GM23338 (cell line): ENCODE measurements at regions not wholly inside any gene's neighbourhood (a gene's known extent, or its start where the extent isn't known, plus 50 kb on each side); places are given as distances from the start of the nearest gene placed in this dataset.

Experiments used
- ATAC-seq: fragments of 200-7000 bp; cut with Tn5 transposase; 3 replicates; pipeline ENCODE4 v1.9.1; 2020
- DNase-seq: peaks from one replicate; pipeline ENCODE4 v3.0.0-alpha.2; 2015; ENCODE audit warnings: low spot score
- H2AFZ ChIP-seq: fragments of 200-600 bp; sonication (generic); 2 replicates; pipeline ENCODE4 v1.8.0; 2016; ENCODE audit warnings: antibody characterized with exemption, mild to moderate bottlenecking, moderate library complexity
- H3F3A ChIP-seq: fragments of 200-600 bp; sonication (generic); replicated peaks from 2 replicates; pipeline ENCODE4 v1.8.0; 2017; ENCODE audit warnings: antibody characterized with exemption, mixed run types, low read depth
- H3K27ac ChIP-seq: fragments of 200-600 bp; sonication (generic); 2 replicates; pipeline ENCODE4 v1.6.1; 2016; ENCODE audit warnings: low read depth
- H3K27me3 ChIP-seq: fragments of 200-600 bp; sonication (generic); 2 replicates; pipeline ENCODE4 v1.8.0; 2016; ENCODE audit warnings: mild to moderate bottlenecking, mixed run types, moderate library complexity; ENCODE audit not compliant: insufficient read depth
- H3K36me3 ChIP-seq: fragments of 200-600 bp; sonication (generic); 2 replicates; pipeline ENCODE4 v1.8.0; 2016; ENCODE audit warnings: mild to moderate bottlenecking; ENCODE audit not compliant: insufficient read depth
- H3K4me1 ChIP-seq: fragments of 200-600 bp; sonication (generic); 2 replicates; pipeline ENCODE4 v1.8.0; 2016; ENCODE audit warnings: mild to moderate bottlenecking, moderate library complexity; ENCODE audit not compliant: insufficient read depth
- H3K4me2 ChIP-seq: fragments of 200-600 bp; sonication (generic); 2 replicates; pipeline ENCODE4 v1.7.1; 2017; ENCODE audit warnings: mixed run types
- H3K4me3 ChIP-seq: fragments of 200-600 bp; sonication (generic); 2 replicates; pipeline ENCODE4 v1.6.1; 2016; ENCODE audit warnings: mixed run types
- H3K79me2 ChIP-seq: fragments of 200-600 bp; sonication (generic); replicated peaks from 2 replicates; pipeline ENCODE4 v1.8.0; 2017; ENCODE audit warnings: mild to moderate bottlenecking; ENCODE audit not compliant: insufficient read depth
- H3K9me2 ChIP-seq: fragments of 200-600 bp; sonication (generic); 2 replicates; pipeline ENCODE4 v1.8.0; 2017; ENCODE audit not compliant: insufficient read depth
- H4K20me1 ChIP-seq: fragments of 200-600 bp; sonication (generic); replicated peaks from 2 replicates; pipeline ENCODE4 v1.8.0; 2017; ENCODE audit warnings: mild to moderate bottlenecking; ENCODE audit not compliant: insufficient read depth
- H3K27ac Mint-ChIP-seq: 2 replicates; pipeline ENCODE4 v1.8.0; 2020; ENCODE audit warnings: inconsistent platforms, mild to moderate bottlenecking, moderate library complexity, mixed read lengths
- H3K27me3 Mint-ChIP-seq: 3 replicates; pipeline ENCODE4 v1.8.0; 2022; ENCODE audit warnings: low read depth, mild to moderate bottlenecking, moderate library complexity, mixed read lengths, inconsistent platforms; ENCODE audit not compliant: insufficient read depth, poor library complexity
- H3K36me3 Mint-ChIP-seq: 3 replicates; pipeline ENCODE4 v1.8.0; 2021; ENCODE audit warnings: low read depth, mild to moderate bottlenecking, inconsistent platforms, moderate library complexity, mixed read lengths
- H3K4me1 Mint-ChIP-seq: 3 replicates; pipeline ENCODE4 v1.8.0; 2020; ENCODE audit warnings: mild to moderate bottlenecking, inconsistent platforms, mixed read lengths
- H3K4me3 Mint-ChIP-seq: 3 replicates; pipeline ENCODE4 v1.8.0; 2021; ENCODE audit warnings: moderate library complexity, mild to moderate bottlenecking, inconsistent platforms, mixed read lengths
- H3K9me3 Mint-ChIP-seq: 3 replicates; pipeline ENCODE4 v1.8.0; 2020; ENCODE audit warnings: moderate library complexity, mild to moderate bottlenecking, inconsistent platforms, mixed read lengths
- CREB1 ChIP-seq: fragments of 250-450 bp; sonication (Bioruptor Pico); IDR thresholded peaks from 2 replicates; pipeline ENCODE4 v1.5.0; 2020; ENCODE audit warnings: low read depth, mild to moderate bottlenecking, moderate library complexity
- EZH2 ChIP-seq: fragments of 200-600 bp; sonication (generic); IDR thresholded peaks from one replicate; pipeline ENCODE4 v1.8.0; 2017; ENCODE audit warnings: antibody characterized with exemption, mild to moderate bottlenecking, low read depth; ENCODE audit not compliant: unreplicated experiment
- EZH2phosphoT487 ChIP-seq: fragments of 200-600 bp; sonication (generic); IDR thresholded peaks from one replicate; pipeline ENCODE4 v1.8.1; 2018; ENCODE audit warnings: antibody characterized with exemption; ENCODE audit not compliant: unreplicated experiment
- JUNB ChIP-seq: IDR thresholded peaks from one replicate; pipeline ENCODE4 v1.6.1; 2016; ENCODE audit warnings: antibody characterized with exemption; ENCODE audit not compliant: unreplicated experiment
- NANOG ChIP-seq: IDR thresholded peaks from 2 replicates; pipeline ENCODE4 v1.6.1; 2016; ENCODE audit warnings: antibody characterized with exemption, borderline replicate concordance
- POLR2AphosphoS5 ChIP-seq: IDR thresholded peaks from 2 replicates; pipeline ENCODE4 v1.6.1; 2016; ENCODE audit warnings: antibody characterized with exemption, low read depth
- STAT1 ChIP-seq: IDR thresholded peaks from one replicate; pipeline ENCODE4 v1.6.1; 2016; ENCODE audit warnings: antibody characterized with exemption; ENCODE audit not compliant: unreplicated experiment
- ZNF114 ChIP-seq: fragments of 250-450 bp; sonication (Bioruptor Pico); IDR thresholded peaks from 2 replicates; pipeline ENCODE4 v1.5.0; 2020; ENCODE audit warnings: mild to moderate bottlenecking, moderate library complexity
- ZNF331 ChIP-seq: fragments of 250-450 bp; sonication (Bioruptor Pico); IDR thresholded peaks from 2 replicates; pipeline ENCODE4 v1.5.0; 2020; ENCODE audit warnings: low read depth, mild to moderate bottlenecking, moderate library complexity
- TF ChIP-seq, protein P1 (sequence below): IDR thresholded peaks from one replicate; pipeline ENCODE4 v1.6.1; 2018; ENCODE audit warnings: antibody characterized with exemption; ENCODE audit not compliant: unreplicated experiment
- TF ChIP-seq, protein P2 (sequence below): fragments of 250-450 bp; sonication (Bioruptor Pico); IDR thresholded peaks from 2 replicates; pipeline ENCODE4 v1.5.0; 2020; ENCODE audit warnings: mild to moderate bottlenecking, moderate library complexity
- TF ChIP-seq, protein P3 (sequence below), 2 experiments: fragments of 200-600 bp in 1 of 2; sonication (generic) in 1 of 2; conservative IDR thresholded peaks; 2 replicates each; pipeline versions ENCODE4 v1.5.1 to v1.6.1; 2016 to 2017; ENCODE audit warnings: antibody characterized with exemption in 2 of 2, low read depth in 2 of 2, mild to moderate bottlenecking in 2 of 2, moderate library complexity in 1 of 2
- TF ChIP-seq, protein P4 (sequence below): IDR thresholded peaks from 2 replicates; pipeline ENCODE4 v1.6.1; 2016; ENCODE audit warnings: antibody characterized with exemption

DNA sequence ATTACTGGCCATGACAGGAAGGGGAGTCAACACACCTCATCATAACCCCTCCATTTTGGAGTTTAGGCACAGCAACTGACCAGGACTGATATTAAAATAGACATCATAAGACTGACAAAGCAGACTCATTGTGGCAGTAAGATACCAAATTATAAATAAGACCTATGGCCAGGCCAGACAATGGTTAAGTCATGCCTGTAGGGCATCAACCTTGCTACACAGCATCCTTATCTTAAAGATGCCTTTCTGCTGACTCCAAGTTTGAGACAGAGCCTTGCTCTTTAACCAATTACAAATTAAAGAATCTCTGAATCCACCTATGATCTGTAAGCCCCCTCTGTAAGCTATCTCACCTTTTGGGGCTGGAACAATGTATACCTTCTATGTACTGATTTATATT, 65.5 kb downstream of the VCX2 start:
- H3K4me1 ChIP-seq = peaks cover 12% of the 10 kb centered on the region
- H3K4me3 ChIP-seq = no peak overlapping the region
- ATAC-seq = no peak
- peaks cover 7% of the 10 kb centered on the region for H3K9me3 Mint-ChIP-seq
- no peaks in the 10 kb centered on the region for H3K36me3 ChIP-seq
- peak overlapping the region; percentile 84 for H3K27ac ChIP-seq
- H3K9me2 ChIP-seq = no peaks in the 10 kb centered on the region
- H3F3A ChIP-seq = no peaks in the 10 kb centered on the region
- peaks cover 9% of the 10 kb centered on the region; the same call in 2 of the 3 replicates for H3K36me3 Mint-ChIP-seq
- no peak overlapping the region for H3K4me3 Mint-ChIP-seq
- H3K27ac Mint-ChIP-seq = peak overlapping the region; percentile 61
- no peaks in the 10 kb centered on the region for H3K27me3 Mint-ChIP-seq
- no peak overlapping the region; the same call in 1 of the 2 replicates for H3K4me2 ChIP-seq
- no peak for DNase-seq
- H2AFZ ChIP-seq = no peak overlapping the region
- TF ChIP-seq, protein P1, sequence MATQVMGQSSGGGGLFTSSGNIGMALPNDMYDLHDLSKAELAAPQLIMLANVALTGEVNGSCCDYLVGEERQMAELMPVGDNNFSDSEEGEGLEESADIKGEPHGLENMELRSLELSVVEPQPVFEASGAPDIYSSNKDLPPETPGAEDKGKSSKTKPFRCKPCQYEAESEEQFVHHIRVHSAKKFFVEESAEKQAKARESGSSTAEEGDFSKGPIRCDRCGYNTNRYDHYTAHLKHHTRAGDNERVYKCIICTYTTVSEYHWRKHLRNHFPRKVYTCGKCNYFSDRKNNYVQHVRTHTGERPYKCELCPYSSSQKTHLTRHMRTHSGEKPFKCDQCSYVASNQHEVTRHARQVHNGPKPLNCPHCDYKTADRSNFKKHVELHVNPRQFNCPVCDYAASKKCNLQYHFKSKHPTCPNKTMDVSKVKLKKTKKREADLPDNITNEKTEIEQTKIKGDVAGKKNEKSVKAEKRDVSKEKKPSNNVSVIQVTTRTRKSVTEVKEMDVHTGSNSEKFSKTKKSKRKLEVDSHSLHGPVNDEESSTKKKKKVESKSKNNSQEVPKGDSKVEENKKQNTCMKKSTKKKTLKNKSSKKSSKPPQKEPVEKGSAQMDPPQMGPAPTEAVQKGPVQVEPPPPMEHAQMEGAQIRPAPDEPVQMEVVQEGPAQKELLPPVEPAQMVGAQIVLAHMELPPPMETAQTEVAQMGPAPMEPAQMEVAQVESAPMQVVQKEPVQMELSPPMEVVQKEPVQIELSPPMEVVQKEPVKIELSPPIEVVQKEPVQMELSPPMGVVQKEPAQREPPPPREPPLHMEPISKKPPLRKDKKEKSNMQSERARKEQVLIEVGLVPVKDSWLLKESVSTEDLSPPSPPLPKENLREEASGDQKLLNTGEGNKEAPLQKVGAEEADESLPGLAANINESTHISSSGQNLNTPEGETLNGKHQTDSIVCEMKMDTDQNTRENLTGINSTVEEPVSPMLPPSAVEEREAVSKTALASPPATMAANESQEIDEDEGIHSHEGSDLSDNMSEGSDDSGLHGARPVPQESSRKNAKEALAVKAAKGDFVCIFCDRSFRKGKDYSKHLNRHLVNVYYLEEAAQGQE = no peak
- no peak for TF ChIP-seq EZH2
- no peak for TF ChIP-seq POLR2AphosphoS5
- no peak for TF ChIP-seq CREB1 (CRISPR knock-in tag)
- TF ChIP-seq ZNF114 = no peak
- TF ChIP-seq EZH2phosphoT487 = no peak
- TF ChIP-seq STAT1 = no peak
- TF ChIP-seq NANOG = no peak
- TF ChIP-seq, protein P2, sequence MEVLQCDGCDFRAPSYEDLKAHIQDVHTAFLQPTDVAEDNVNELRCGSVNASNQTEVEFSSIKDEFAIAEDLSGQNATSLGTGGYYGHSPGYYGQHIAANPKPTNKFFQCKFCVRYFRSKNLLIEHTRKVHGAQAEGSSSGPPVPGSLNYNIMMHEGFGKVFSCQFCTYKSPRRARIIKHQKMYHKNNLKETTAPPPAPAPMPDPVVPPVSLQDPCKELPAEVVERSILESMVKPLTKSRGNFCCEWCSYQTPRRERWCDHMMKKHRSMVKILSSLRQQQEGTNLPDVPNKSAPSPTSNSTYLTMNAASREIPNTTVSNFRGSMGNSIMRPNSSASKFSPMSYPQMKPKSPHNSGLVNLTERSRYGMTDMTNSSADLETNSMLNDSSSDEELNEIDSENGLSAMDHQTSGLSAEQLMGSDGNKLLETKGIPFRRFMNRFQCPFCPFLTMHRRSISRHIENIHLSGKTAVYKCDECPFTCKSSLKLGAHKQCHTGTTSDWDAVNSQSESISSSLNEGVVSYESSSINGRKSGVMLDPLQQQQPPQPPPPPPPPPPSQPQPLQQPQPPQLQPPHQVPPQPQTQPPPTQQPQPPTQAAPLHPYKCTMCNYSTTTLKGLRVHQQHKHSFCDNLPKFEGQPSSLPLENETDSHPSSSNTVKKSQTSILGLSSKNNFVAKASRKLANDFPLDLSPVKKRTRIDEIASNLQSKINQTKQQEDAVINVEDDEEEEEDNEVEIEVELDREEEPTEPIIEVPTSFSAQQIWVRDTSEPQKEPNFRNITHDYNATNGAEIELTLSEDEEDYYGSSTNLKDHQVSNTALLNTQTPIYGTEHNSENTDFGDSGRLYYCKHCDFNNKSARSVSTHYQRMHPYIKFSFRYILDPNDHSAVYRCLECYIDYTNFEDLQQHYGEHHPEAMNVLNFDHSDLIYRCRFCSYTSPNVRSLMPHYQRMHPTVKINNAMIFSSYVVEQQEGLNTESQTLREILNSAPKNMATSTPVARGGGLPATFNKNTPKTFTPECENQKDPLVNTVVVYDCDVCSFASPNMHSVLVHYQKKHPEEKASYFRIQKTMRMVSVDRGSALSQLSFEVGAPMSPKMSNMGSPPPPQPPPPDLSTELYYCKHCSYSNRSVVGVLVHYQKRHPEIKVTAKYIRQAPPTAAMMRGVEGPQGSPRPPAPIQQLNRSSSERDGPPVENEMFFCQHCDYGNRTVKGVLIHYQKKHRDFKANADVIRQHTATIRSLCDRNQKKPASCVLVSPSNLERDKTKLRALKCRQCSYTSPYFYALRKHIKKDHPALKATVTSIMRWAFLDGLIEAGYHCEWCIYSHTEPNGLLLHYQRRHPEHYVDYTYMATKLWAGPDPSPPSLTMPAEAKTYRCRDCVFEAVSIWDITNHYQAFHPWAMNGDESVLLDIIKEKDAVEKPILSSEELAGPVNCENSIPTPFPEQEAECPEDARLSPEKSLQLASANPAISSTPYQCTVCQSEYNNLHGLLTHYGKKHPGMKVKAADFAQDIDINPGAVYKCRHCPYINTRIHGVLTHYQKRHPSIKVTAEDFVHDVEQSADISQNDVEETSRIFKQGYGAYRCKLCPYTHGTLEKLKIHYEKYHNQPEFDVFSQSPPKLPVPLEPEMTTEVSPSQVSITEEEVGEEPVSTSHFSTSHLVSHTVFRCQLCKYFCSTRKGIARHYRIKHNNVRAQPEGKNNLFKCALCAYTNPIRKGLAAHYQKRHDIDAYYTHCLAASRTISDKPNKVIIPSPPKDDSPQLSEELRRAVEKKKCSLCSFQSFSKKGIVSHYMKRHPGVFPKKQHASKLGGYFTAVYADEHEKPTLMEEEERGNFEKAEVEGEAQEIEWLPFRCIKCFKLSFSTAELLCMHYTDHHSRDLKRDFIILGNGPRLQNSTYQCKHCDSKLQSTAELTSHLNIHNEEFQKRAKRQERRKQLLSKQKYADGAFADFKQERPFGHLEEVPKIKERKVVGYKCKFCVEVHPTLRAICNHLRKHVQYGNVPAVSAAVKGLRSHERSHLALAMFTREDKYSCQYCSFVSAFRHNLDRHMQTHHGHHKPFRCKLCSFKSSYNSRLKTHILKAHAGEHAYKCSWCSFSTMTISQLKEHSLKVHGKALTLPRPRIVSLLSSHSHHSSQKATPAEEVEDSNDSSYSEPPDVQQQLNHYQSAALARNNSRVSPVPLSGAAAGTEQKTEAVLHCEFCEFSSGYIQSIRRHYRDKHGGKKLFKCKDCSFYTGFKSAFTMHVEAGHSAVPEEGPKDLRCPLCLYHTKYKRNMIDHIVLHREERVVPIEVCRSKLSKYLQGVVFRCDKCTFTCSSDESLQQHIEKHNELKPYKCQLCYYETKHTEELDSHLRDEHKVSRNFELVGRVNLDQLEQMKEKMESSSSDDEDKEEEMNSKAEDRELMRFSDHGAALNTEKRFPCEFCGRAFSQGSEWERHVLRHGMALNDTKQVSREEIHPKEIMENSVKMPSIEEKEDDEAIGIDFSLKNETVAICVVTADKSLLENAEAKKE (CRISPR knock-in tag) = no peak
- TF ChIP-seq JUNB = no peak
- TF ChIP-seq, protein P3, sequence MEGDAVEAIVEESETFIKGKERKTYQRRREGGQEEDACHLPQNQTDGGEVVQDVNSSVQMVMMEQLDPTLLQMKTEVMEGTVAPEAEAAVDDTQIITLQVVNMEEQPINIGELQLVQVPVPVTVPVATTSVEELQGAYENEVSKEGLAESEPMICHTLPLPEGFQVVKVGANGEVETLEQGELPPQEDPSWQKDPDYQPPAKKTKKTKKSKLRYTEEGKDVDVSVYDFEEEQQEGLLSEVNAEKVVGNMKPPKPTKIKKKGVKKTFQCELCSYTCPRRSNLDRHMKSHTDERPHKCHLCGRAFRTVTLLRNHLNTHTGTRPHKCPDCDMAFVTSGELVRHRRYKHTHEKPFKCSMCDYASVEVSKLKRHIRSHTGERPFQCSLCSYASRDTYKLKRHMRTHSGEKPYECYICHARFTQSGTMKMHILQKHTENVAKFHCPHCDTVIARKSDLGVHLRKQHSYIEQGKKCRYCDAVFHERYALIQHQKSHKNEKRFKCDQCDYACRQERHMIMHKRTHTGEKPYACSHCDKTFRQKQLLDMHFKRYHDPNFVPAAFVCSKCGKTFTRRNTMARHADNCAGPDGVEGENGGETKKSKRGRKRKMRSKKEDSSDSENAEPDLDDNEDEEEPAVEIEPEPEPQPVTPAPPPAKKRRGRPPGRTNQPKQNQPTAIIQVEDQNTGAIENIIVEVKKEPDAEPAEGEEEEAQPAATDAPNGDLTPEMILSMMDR (conservative IDR thresholded peaks at IDR 0.05; ENCODE audit: low read depth in 2 of 2) = no peak
- no peak for TF ChIP-seq ZNF331 (CRISPR knock-in tag)
- TF ChIP-seq, protein P4, sequence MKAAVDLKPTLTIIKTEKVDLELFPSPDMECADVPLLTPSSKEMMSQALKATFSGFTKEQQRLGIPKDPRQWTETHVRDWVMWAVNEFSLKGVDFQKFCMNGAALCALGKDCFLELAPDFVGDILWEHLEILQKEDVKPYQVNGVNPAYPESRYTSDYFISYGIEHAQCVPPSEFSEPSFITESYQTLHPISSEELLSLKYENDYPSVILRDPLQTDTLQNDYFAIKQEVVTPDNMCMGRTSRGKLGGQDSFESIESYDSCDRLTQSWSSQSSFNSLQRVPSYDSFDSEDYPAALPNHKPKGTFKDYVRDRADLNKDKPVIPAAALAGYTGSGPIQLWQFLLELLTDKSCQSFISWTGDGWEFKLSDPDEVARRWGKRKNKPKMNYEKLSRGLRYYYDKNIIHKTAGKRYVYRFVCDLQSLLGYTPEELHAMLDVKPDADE = no peak
- no peaks in the 10 kb centered on the region for H3K79me2 ChIP-seq
- H4K20me1 ChIP-seq = no peaks in the 10 kb centered on the region
- peaks cover 24% of the 10 kb centered on the region for H3K4me1 Mint-ChIP-seq
- no peaks in the 10 kb centered on the region for H3K27me3 ChIP-seq
